Sigmoid colon (tissue), 4 donors: ENCODE measurements at regions not wholly inside any gene's neighbourhood (a gene's known extent, or its start where the extent isn't known, plus 50 kb on each side); places are given as distances from the start of the nearest gene placed in this dataset.

Experiments
- POLR2A ChIP-seq, 2 donors: fragments of 450-650 bp; IDR thresholded peaks; one replicate each; pipeline ENCODE4 v1.6.1; 2016; ENCODE audit warnings: antibody characterized with exemption in 2 of 2, mild to moderate bottlenecking in 2 of 2, moderate library complexity in 2 of 2
- POLR2AphosphoS5 ChIP-seq, 4 donors: sonication (generic); formaldehyde crosslinking; IDR thresholded peaks; one replicate each; pipeline ENCODE4 v1.6.1; 2017; ENCODE audit warnings: antibody characterized with exemption in 4 of 4
- TF ChIP-seq, protein P1 (sequence below), 4 experiments: fragments of 450-650 bp in 3 of 4; fragments of 200-600 bp in 1 of 4; IDR thresholded peaks; one replicate each; pipeline ENCODE4 v1.5.1; 2016 to 2019; ENCODE audit warnings: antibody characterized with exemption in 4 of 4, mild to moderate bottlenecking in 3 of 4, moderate library complexity in 2 of 4

DNA sequence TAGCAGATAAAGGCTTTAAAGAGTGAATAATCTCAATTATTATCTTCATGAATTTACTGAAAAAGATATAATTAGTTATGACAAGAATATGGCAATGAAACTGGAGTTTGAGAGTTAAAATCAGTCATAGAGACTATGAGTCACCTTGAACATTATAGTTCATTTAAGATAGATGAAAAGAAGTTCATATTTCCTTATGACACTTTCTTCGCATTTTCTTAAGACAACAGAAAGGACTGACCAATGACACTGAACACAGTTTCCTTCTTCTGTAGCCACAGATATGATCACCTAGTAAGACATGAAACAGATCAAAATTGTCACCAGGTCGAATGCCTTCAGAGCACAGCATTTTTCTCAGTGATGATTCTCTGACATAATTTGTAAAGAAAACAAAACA lies 202.1 kb downstream of the KLF12 start:
- TF ChIP-seq, protein P1, sequence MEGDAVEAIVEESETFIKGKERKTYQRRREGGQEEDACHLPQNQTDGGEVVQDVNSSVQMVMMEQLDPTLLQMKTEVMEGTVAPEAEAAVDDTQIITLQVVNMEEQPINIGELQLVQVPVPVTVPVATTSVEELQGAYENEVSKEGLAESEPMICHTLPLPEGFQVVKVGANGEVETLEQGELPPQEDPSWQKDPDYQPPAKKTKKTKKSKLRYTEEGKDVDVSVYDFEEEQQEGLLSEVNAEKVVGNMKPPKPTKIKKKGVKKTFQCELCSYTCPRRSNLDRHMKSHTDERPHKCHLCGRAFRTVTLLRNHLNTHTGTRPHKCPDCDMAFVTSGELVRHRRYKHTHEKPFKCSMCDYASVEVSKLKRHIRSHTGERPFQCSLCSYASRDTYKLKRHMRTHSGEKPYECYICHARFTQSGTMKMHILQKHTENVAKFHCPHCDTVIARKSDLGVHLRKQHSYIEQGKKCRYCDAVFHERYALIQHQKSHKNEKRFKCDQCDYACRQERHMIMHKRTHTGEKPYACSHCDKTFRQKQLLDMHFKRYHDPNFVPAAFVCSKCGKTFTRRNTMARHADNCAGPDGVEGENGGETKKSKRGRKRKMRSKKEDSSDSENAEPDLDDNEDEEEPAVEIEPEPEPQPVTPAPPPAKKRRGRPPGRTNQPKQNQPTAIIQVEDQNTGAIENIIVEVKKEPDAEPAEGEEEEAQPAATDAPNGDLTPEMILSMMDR (IDR thresholded peaks at IDR 0.05) = no peak
- TF ChIP-seq POLR2A (IDR thresholded peaks at IDR 0.05) (no peak), POLR2AphosphoS5 (IDR thresholded peaks at IDR 0.05) (no peak)
